ENCODE measurements at regions not wholly inside any gene's neighbourhood (a gene's known extent, or its start where the extent isn't known, plus 50 kb on each side); places are given as distances from the start of the nearest gene placed in this dataset.

DNA sequence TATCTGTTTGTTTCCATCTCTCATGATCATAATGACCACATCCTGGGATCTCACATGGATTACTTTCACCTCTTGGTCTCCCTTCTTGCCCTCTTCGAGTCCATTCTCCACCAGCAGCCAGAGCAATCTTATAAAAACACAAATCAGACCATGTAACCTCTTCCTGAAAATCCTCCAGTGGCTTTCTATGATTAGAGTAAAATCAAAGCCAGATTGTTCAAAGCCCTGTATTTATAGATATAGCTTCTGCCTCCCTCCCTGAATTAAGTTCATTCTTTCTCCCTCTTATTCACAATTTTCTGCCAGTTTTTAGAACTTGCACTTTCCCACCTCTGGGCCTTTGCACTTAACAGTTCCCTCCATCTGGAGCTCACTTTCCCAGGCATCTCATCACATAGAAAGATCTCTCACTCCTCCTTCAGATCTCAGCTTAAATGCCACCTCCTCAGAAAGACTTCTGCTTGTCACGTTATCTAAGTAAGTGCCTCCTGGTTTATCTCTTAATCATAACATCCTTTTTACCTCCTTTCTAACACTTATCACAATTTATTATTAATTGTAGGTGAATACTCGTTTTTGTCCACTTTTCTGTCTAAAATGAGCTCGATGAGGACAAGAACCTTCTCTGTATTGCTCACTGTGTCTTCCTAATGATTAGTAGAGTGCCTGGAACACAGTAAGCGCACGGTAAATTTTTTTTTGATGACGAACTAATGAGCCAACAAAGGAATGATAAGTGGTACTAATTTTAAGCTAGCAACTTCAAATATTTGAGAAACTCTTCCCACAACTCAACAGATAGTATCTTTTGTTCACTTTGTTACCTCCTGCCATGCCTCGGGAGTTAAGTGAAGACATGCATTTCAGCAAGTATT is 80.5 kb downstream of the CYB561 start:
- no peaks in the 10 kb centered on the region for H3K4me1 ChIP-seq (ENCODE audit: insufficient read depth)
- no peak for DNase-seq
- no peak overlapping the region for H3K4me3 ChIP-seq
- H3K36me3 ChIP-seq = no peaks in the 10 kb centered on the region
- no peaks in the 10 kb centered on the region for H3K9me3 ChIP-seq
- H3K27me3 ChIP-seq = no peaks in the 10 kb centered on the region
- 73 to 82% (median 80%) methylated on average over 8 of the region's 8 CpGs for WGBS, 3 donors
- no peak overlapping the region for H3K27ac ChIP-seq
- intact Hi-C loops (cut with DNase I) = no loop called here
- TF ChIP-seq POLR2A (IDR thresholded peaks at IDR 0.05) = no peak
- no peak for TF ChIP-seq EP300 (IDR thresholded peaks at IDR 0.05)
- TF ChIP-seq, protein P1, sequence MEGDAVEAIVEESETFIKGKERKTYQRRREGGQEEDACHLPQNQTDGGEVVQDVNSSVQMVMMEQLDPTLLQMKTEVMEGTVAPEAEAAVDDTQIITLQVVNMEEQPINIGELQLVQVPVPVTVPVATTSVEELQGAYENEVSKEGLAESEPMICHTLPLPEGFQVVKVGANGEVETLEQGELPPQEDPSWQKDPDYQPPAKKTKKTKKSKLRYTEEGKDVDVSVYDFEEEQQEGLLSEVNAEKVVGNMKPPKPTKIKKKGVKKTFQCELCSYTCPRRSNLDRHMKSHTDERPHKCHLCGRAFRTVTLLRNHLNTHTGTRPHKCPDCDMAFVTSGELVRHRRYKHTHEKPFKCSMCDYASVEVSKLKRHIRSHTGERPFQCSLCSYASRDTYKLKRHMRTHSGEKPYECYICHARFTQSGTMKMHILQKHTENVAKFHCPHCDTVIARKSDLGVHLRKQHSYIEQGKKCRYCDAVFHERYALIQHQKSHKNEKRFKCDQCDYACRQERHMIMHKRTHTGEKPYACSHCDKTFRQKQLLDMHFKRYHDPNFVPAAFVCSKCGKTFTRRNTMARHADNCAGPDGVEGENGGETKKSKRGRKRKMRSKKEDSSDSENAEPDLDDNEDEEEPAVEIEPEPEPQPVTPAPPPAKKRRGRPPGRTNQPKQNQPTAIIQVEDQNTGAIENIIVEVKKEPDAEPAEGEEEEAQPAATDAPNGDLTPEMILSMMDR (IDR thresholded peaks at IDR 0.05) = no peak

DNA sequence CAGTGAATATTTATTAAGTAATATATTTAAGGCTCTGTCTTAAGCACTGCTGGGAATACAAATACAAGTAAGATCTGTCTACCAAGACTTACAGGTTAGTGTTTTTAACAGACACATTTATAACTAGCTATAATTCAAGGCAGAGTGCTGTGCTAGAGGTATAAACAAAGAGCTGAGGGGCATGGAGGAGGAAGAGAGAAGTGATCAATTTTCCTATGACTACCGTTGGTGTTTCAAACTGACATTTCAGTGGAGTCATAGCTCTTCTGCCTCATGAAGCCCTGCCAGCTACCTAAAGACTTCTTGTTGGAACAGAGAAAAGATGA is 79.9 kb downstream of the CYB561 start:
- WGBS, 3 donors = 32 to 54% (median 48%) methylated on average over 1 of the region's 1 CpG
- Histone ChIP-seq H3K27ac (no peak overlapping the region), H3K9me3 (no peaks in the 10 kb centered on the region), H3K4me1 (ENCODE audit: insufficient read depth) (no peaks in the 10 kb centered on the region), H3K27me3 (no peaks in the 10 kb centered on the region), H3K4me3 (no peak overlapping the region), H3K36me3 (no peaks in the 10 kb centered on the region)
- no peak for DNase-seq
- TF ChIP-seq POLR2A (IDR thresholded peaks at IDR 0.05) (no peak), EP300 (IDR thresholded peaks at IDR 0.05) (no peak)
- intact Hi-C loops (cut with DNase I) = no loop called here

DNA sequence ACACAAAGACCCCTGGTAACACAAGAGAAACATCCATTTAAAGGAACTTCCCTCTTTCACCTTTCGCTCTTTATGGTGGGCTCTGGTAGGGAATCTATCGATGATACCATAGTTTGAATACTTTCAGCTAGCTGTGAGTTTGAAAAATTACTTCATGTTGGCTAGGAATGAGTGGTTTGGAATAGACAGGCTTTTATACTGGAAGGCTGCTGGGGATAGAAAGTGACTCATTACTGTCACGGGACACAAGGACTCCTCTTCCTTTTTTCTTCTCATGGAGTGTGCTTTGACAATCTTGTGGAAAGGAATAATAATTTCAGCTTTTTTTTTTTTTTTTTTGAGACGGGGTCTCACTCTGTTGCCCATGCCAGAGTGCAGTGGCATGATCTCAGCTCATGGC is 76.9 kb downstream of the CYB561 start:
- H3K4me1 ChIP-seq (ENCODE audit: insufficient read depth) = no peaks in the 10 kb centered on the region
- TF ChIP-seq EP300 (IDR thresholded peaks at IDR 0.05) (no peak), POLR2A (IDR thresholded peaks at IDR 0.05) (no peak)
- TF ChIP-seq, protein P1 (IDR thresholded peaks at IDR 0.05) = no peak
- intact Hi-C loops (cut with DNase I) = no loop called here
- no peaks in the 10 kb centered on the region for H3K36me3 ChIP-seq
- no peak for DNase-seq
- WGBS, 3 donors = 94 to 95% (median 94%) methylated on average over 4 of the region's 4 CpGs
- no peaks in the 10 kb centered on the region for H3K9me3 ChIP-seq
- no peak overlapping the region for H3K4me3 ChIP-seq
- no peak overlapping the region for H3K27ac ChIP-seq
- H3K27me3 ChIP-seq = no peaks in the 10 kb centered on the region

DNA sequence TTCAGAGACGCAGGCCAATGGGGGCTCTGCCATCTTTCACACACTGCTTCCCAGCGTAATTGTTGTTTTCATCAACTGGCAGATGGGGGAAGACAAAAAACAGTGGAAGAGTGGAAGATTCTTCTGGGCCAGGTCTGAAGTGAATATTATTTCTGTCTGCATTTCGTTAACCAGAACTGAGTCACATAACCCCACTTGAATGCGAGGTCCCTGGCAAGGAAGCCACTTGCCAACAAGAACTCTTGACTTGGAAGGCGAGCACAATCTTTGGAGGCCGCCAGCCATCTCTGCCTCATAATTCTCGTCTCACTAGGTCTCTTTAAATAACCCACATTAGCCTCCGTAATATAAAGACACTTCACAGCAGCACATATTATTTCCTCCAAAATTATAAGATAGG is 75.4 kb downstream of the CYB561 start:
- Histone ChIP-seq H3K4me1 (ENCODE audit: insufficient read depth) (no peaks in the 10 kb centered on the region), H3K27ac (no peak overlapping the region), H3K4me3 (no peak overlapping the region), H3K36me3 (no peaks in the 10 kb centered on the region), H3K27me3 (no peaks in the 10 kb centered on the region), H3K9me3 (no peaks in the 10 kb centered on the region)
- intact Hi-C loops (cut with DNase I) = no loop called here
- DNase-seq = no peak
- TF ChIP-seq, protein P1 (IDR thresholded peaks at IDR 0.05) = no peak
- TF ChIP-seq POLR2A (IDR thresholded peaks at IDR 0.05) (no peak), EP300 (IDR thresholded peaks at IDR 0.05) (no peak)
- WGBS, 3 donors = 95 to 97% (median 97%) methylated on average over 8 of the region's 8 CpGs

DNA sequence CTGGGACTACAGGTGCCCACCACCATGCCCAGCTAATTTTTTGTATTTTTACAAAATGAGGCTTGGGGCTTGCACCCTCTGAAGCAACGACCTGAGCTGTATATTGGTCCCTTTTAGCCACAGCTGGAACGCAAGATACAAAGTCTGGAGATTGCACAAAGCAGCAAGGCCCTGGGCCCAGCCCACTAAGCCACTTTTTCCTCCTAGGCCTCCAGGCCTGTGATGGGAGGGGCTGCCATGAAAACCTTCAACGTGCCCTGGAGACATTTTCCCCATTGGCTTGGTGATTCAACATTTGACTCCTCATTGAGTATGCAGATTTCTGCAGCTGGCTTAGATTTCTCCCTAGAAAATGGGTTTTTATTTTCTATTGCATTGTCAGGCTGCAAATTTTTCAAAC is 69.2 kb downstream of the CYB561 start:
- TF ChIP-seq POLR2A (IDR thresholded peaks at IDR 0.05) = no peak
- no peak for TF ChIP-seq EP300 (IDR thresholded peaks at IDR 0.05)
- TF ChIP-seq, protein P1 (IDR thresholded peaks at IDR 0.05) = no peak
- intact Hi-C loops (cut with DNase I) = no loop called here
- Histone ChIP-seq H3K36me3 (no peaks in the 10 kb centered on the region), H3K9me3 (no peaks in the 10 kb centered on the region), H3K4me3 (no peak overlapping the region), H3K27me3 (no peaks in the 10 kb centered on the region), H3K27ac (no peak overlapping the region), H3K4me1 (ENCODE audit: insufficient read depth) (no peaks in the 10 kb centered on the region)
- 88 to 95% (median 91%) methylated on average over 3 of the region's 3 CpGs for WGBS, 3 donors
- no peak for DNase-seq

All from ovary (tissue), 7 donors.